ENCODE measurements at regions not wholly inside any gene's neighbourhood (a gene's known extent, or its start where the extent isn't known, plus 50 kb on each side); places are given as distances from the start of the nearest gene placed in this dataset.

DNA sequence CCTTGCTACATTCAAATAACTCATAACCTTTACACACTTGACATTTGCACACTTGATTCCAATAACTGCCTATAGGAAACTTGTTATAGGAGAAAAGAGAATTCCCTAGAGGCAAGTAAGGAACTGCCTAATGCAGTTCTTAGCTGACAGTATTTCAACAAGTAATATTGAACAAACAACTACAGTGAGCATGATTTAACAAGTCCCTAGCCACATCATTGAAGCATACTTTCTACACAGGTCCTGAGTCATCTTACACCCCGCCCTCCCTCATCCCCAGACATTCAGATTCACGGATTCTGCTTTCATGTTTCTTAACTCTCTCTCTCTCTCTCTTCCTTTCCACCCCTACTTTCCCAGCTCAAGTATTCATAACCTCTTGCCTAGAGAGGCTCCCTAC is 153.5 kb downstream of the LSM5 start:
- no peaks in the 10 kb centered on the region for H3K4me1 ChIP-seq (ENCODE audit: insufficient read depth, low read length)
- H3K27ac ChIP-seq (ENCODE audit: low read length), result no peak overlapping the region
- no peaks in the 10 kb centered on the region; the same call in 1 of the 2 replicates for H3K9me3 ChIP-seq (ENCODE audit: insufficient read depth, low read depth, low read length)
- H3K36me3 ChIP-seq (ENCODE audit: insufficient read depth, low read depth, low read length), result no peaks in the 10 kb centered on the region
- no peak overlapping the region for H3K4me3 ChIP-seq (ENCODE audit: low read length)
- H3K9ac ChIP-seq (ENCODE audit: low read depth, low read length), result no peak overlapping the region
- no peaks in the 10 kb centered on the region for H3K27me3 ChIP-seq (ENCODE audit: insufficient read depth, low read length)

DNA sequence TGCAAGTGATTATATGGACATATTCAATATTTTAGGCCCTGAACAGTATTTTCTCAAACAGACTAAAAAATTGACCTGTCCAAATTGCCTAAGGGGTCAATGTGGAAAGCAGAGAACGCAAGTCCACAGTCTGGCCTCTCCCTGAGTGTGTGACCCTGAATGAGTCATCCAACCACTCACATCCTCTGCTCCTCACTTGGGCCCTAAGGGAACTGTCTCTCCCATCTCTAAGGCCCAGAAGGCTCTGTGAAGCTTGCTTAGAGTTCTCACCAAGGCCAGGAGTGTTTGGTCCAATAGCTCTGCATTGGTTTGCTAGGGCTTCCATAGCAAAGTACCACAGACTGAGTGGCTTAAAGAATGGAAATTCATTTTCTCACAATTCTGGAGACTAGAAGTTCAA is 155.1 kb downstream of the LSM5 start:
- Histone ChIP-seq H3K27me3 (ENCODE audit: insufficient read depth, low read length) (no peaks in the 10 kb centered on the region), H3K4me1 (ENCODE audit: insufficient read depth, low read length) (no peaks in the 10 kb centered on the region), H3K36me3 (ENCODE audit: insufficient read depth, low read depth, low read length) (no peaks in the 10 kb centered on the region), H3K9me3 (ENCODE audit: insufficient read depth, low read depth, low read length) (no peaks in the 10 kb centered on the region; the same call in 1 of the 2 replicates), H3K9ac (ENCODE audit: low read depth, low read length) (no peak overlapping the region), H3K4me3 (ENCODE audit: low read length) (no peak overlapping the region), H3K27ac (ENCODE audit: low read length) (no peak overlapping the region)

DNA sequence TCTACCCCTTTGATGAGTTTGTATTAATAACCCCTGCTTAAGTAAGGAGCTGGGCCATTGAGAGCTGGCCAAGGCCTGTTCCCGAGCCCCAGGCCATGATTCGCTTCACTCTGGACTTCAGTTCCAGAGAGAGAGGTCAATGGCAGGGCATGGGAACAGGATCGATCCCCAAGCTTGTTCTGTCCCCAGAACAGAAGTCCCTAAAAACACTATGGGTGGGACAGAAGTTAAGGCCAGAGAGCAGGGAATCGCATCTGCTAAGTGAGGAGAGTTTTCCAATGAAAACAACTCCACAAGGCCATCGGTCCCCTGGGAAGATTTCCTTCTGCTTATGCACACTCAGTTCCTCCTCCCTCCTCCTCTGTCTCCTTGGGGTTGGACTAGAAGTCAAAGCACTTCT is 159.6 kb downstream of the LSM5 start:
- Histone ChIP-seq H3K4me1 (ENCODE audit: insufficient read depth, low read length) (no peaks in the 10 kb centered on the region), H3K9me3 (ENCODE audit: insufficient read depth, low read depth, low read length) (no peaks in the 10 kb centered on the region; the same call in 1 of the 2 replicates), H3K4me3 (ENCODE audit: low read length) (no peak overlapping the region), H3K36me3 (ENCODE audit: insufficient read depth, low read depth, low read length) (no peaks in the 10 kb centered on the region), H3K9ac (ENCODE audit: low read depth, low read length) (no peak overlapping the region), H3K27ac (ENCODE audit: low read length) (no peak overlapping the region), H3K27me3 (ENCODE audit: insufficient read depth, low read length) (no peaks in the 10 kb centered on the region; the same call in 1 of the 2 replicates)

DNA sequence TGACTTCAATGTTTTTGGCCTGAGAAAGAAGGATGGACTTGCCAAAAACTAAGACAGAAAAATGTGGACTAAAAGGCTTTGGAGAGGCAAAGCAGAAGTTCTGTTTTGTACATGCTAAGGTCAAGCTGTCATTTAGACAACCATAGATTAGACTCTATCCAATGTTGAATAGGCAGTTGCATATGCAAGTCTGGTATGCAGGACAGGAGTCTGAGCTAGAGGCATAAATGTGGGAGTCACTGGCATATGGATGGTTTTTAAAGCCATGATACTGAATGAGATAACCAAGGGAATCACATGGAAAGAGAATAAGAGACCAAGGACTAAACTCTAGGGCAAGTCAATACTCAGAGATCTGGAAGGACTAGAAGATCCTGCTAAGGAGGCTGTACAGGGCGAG is 164.1 kb downstream of the LSM5 start:
- H3K27me3 ChIP-seq (ENCODE audit: insufficient read depth, low read length), result no peaks in the 10 kb centered on the region; the same call in 1 of the 2 replicates

DNA sequence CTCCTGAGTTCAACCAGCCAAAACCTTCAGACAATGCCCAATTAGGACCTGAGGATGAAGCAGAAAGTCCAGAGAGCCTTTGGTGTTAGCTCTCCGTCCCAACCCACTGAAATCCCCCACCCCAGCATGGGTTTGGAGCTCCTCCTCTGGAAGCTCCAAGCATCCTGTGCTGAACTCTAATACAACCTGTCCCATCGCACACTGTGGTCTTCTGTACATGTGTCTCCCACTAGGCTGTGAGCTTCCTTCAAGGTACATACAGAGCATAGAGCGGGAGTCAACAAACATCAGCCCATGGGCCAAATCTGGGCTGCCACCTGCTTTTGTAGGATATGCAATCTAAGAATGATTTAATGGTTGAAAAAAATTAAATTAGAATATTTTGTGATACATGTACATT is 166.5 kb downstream of the LSM5 start:
- no peak overlapping the region for H3K27ac ChIP-seq (ENCODE audit: low read length)
- H3K4me1 ChIP-seq (ENCODE audit: insufficient read depth, low read length), result no peaks in the 10 kb centered on the region
- H3K27me3 ChIP-seq (ENCODE audit: insufficient read depth, low read length), result no peaks in the 10 kb centered on the region; the same call in 1 of the 2 replicates
- no peaks in the 10 kb centered on the region for H3K9me3 ChIP-seq (ENCODE audit: insufficient read depth, low read depth, low read length)
- no peak overlapping the region for H3K4me3 ChIP-seq (ENCODE audit: low read length)
- H3K9ac ChIP-seq (ENCODE audit: low read depth, low read length), result no peak overlapping the region
- H3K36me3 ChIP-seq (ENCODE audit: insufficient read depth, low read depth, low read length), result no peaks in the 10 kb centered on the region

More for the DNA sequence above, 164.1 kb downstream of the LSM5 start:
- H3K9me3 ChIP-seq (ENCODE audit: insufficient read depth, low read depth, low read length), result no peaks in the 10 kb centered on the region
- H3K4me3 ChIP-seq (ENCODE audit: low read length), result no peak overlapping the region
- no peak overlapping the region for H3K27ac ChIP-seq (ENCODE audit: low read length)
- H3K36me3 ChIP-seq (ENCODE audit: insufficient read depth, low read depth, low read length), result no peaks in the 10 kb centered on the region
- no peak overlapping the region for H3K9ac ChIP-seq (ENCODE audit: low read depth, low read length)
- no peaks in the 10 kb centered on the region for H3K4me1 ChIP-seq (ENCODE audit: insufficient read depth, low read length)

DNA sequence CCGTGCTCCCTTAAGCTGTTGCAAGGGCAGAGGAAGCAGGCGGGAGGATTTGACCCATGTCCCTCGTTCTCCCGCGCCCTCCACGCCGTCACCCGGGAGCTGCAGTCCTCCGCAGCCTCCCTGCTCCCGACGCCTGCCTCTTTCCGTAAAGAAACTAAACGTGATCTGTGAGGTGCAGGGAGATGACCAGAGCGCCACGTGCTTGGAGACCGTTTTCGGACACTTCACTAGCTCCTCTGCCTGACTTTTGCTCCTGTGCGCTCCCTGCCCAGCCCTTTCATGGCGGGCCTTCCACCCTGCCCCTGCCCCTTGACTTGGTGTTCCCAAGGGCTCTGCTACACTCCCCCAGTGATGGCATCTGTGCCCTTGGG is 171.2 kb downstream of the LSM5 start:
- Histone ChIP-seq H3K27me3 (ENCODE audit: insufficient read depth, low read length) (no peaks in the 10 kb centered on the region), H3K27ac (ENCODE audit: low read length) (no peak overlapping the region), H3K9ac (ENCODE audit: low read depth, low read length) (no peak overlapping the region), H3K4me3 (ENCODE audit: low read length) (no peak overlapping the region), H3K36me3 (ENCODE audit: insufficient read depth, low read depth, low read length) (no peaks in the 10 kb centered on the region), H3K9me3 (ENCODE audit: insufficient read depth, low read depth, low read length) (no peaks in the 10 kb centered on the region), H3K4me1 (ENCODE audit: insufficient read depth, low read length) (no peaks in the 10 kb centered on the region)

DNA sequence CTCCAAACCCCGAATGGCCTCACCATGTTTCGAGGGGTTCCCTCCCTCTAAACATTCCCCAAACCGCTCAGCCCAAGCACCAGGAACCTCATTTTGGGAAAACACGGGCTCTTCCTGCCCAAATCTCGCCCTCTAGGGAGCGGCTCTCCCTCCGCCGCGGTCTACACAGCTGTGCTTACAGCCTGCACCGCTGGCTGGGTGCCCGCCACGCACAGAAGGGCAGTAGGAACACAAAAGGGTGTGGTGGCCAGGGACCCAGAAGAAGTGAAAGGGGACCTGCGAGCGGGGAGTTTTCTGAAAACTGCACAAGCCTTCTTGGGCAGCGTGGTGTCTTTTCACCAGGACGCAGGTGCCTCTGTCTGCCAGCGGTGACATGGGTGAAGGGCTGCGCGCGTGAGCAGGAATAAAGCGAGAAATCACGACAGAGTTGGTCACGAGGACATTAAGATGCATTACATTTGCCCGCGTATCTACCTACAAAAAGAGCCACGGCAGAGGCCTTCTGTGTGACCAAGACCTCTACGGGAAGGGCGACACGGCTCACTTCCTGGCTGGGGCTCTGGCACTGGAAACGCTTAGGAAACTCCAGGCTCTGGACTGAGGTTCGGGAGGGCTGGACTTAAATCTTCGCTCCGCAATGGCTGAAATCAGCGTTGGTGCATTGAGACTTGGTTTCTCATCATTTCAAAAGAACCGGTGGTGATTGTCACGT is 171.7 kb downstream of the LSM5 start:
- Histone ChIP-seq H3K9ac (ENCODE audit: low read depth, low read length) (no peak overlapping the region), H3K9me3 (ENCODE audit: insufficient read depth, low read depth, low read length) (no peaks in the 10 kb centered on the region), H3K36me3 (ENCODE audit: insufficient read depth, low read depth, low read length) (no peaks in the 10 kb centered on the region), H3K4me3 (ENCODE audit: low read length) (no peak overlapping the region), H3K27ac (ENCODE audit: low read length) (no peak overlapping the region), H3K4me1 (ENCODE audit: insufficient read depth, low read length) (no peaks in the 10 kb centered on the region), H3K27me3 (ENCODE audit: insufficient read depth, low read length) (no peaks in the 10 kb centered on the region)

DNA sequence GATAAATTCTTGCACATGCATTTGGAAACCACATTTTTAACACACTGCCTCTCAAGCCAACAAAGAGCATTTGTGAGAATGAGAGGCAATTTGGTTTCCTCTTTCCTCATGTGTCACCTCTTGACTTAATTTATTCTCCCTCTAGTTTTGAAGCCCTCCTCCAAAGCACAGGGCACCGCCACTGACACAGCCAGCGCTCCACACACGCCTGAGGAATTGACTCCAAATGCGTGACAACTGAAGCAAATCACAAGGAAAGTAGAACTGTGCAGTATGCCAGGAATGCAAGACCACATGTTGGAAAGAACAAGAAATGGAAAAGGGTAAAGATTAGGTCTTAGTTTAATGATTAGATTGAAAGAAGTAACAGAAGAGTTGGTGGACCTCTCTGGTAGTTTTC is 173.3 kb downstream of the LSM5 start:
- Histone ChIP-seq H3K9ac (ENCODE audit: low read depth, low read length) (no peak overlapping the region), H3K36me3 (ENCODE audit: insufficient read depth, low read depth, low read length) (no peaks in the 10 kb centered on the region), H3K27me3 (ENCODE audit: insufficient read depth, low read length) (no peaks in the 10 kb centered on the region), H3K4me1 (ENCODE audit: insufficient read depth, low read length) (no peaks in the 10 kb centered on the region), H3K27ac (ENCODE audit: low read length) (no peak overlapping the region), H3K4me3 (ENCODE audit: low read length) (no peak overlapping the region), H3K9me3 (ENCODE audit: insufficient read depth, low read depth, low read length) (no peaks in the 10 kb centered on the region)

DNA sequence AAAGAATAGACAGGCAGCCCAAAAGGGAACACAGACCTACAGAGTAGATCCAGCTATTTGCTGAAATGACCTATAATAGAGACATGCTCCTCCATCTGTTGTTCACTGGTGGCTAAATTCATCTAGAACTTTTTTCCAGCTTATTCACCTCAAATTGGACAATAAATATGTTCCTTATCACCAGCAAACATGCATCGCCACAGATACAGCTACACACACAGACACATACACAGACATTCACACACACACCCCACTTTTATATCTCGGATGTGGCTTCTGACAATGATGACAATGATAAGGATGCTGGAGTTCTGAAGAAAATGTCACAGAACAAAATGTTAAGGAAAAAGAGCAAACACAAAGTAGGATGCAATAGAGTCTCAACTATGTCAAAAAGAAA is 175.4 kb downstream of the LSM5 start:
- H3K4me1 ChIP-seq (ENCODE audit: insufficient read depth, low read length), result no peaks in the 10 kb centered on the region
- H3K36me3 ChIP-seq (ENCODE audit: insufficient read depth, low read depth, low read length), result no peaks in the 10 kb centered on the region
- H3K9ac ChIP-seq (ENCODE audit: low read depth, low read length), result no peak overlapping the region
- no peak overlapping the region for H3K4me3 ChIP-seq (ENCODE audit: low read length)
- no peaks in the 10 kb centered on the region for H3K9me3 ChIP-seq (ENCODE audit: insufficient read depth, low read depth, low read length)
- no peak overlapping the region for H3K27ac ChIP-seq (ENCODE audit: low read length)
- no peaks in the 10 kb centered on the region for H3K27me3 ChIP-seq (ENCODE audit: insufficient read depth, low read length)

DNA sequence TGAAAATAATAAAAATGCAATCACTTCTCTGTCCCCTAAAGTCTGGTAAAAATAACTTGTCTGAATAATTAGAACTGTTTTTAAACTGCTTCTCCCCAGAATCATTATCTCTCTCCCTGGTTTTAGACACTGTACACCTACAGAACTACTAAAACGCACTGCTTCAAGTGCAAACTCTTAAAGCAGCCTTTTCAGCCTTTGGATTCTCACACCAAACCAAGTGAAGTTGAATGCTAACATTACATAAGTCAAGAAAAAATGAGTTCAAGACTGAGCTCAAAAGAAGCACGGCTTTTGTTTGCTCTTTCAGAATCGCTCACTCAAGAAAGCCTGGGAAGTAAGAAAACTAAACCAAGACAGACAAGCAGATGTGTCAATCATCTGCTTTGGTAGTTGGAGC is 188.8 kb downstream of the LSM5 start:
- Histone ChIP-seq H3K9me3 (ENCODE audit: insufficient read depth, low read depth, low read length) (0 out of 2 replicates have a peak, but pooled peaks cover 5% of the 10 kb centered on the region), H3K4me3 (ENCODE audit: low read length) (no peak overlapping the region), H3K36me3 (ENCODE audit: insufficient read depth, low read depth, low read length) (no peaks in the 10 kb centered on the region), H3K4me1 (ENCODE audit: insufficient read depth, low read length) (no peaks in the 10 kb centered on the region), H3K9ac (ENCODE audit: low read depth, low read length) (no peak overlapping the region), H3K27me3 (ENCODE audit: insufficient read depth, low read length) (peaks cover 50% of the 10 kb centered on the region), H3K27ac (ENCODE audit: low read length) (no peak overlapping the region)

DNA sequence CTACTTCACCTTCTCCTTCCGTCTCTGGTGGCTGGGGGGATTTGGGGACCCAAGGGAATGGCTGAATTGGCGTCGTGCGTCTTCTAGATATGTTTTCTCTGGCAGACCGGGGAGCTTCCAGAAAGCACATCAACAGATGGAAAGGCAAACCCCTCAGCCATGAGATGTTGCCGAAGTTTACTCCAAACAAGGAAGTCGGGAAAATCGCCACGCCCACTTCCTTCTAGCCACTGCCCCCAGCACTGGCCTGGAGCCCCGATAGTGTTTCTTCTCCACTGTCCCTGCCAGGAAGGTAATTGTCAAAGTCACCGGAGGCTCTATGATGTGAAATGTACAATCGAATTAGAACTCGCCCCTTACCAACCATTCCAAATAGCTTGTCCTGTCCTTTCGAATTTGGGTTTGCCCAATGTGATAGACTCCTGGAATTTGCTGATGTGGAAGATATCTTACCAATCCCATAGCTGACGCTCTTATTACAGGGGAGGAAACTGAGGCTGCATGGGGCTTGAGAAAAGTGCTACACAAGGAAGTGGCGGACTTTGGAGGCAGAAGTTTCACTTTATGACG is 191.0 kb downstream of the LSM5 start:
- Histone ChIP-seq H3K4me3 (ENCODE audit: low read length) (peak overlapping the region; percentile 64), H3K36me3 (ENCODE audit: insufficient read depth, low read depth, low read length) (no peaks in the 10 kb centered on the region), H3K27me3 (ENCODE audit: insufficient read depth, low read length) (peaks cover 55% of the 10 kb centered on the region), H3K9ac (ENCODE audit: low read depth, low read length) (no peak overlapping the region), H3K9me3 (ENCODE audit: insufficient read depth, low read depth, low read length) (no peaks in the 10 kb centered on the region), H3K27ac (ENCODE audit: low read length) (no peak overlapping the region), H3K4me1 (ENCODE audit: insufficient read depth, low read length) (0 out of 2 replicates have a peak, but pooled peaks cover 9% of the 10 kb centered on the region)

DNA sequence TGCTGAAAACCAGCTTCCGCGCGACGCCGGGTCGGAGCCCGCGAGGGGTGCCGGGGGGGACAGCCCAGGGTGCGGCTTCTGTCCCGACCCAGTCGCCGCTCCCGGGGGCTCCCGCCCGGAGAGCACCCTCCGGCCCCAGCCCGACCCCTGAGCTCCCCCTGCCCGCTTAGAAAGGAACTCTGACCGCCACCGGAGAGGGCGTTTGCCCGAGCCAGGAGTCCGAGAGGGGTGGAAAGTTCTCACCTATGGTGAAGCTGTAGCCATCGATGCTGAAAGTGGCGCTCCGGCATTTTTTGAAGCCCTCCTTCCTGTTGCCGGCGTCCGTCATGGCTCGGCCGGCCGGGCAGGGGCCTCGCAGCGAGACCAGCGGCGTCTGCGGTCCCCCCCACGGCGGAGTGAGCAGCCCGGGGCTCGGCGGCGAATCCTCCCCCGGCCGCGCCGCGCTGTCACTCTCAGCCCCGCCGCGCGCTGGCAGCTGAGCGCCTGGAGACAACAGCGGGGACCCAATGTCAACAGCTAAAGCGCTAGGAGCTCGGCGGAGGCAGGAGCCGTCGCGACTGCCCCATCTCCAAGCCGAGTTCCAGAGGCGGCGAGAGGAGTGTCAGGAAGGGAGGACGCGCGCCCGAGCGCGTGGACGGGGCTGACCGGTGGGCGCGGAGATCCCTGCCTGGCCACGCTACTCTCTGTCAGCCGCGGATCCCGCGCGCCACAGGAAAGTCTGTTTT is 191.6 kb downstream of the LSM5 start:
- H3K4me3 ChIP-seq (ENCODE audit: low read length), result peak overlapping the region; percentile 64
- no peak overlapping the region for H3K9ac ChIP-seq (ENCODE audit: low read depth, low read length)
- no peaks in the 10 kb centered on the region for H3K36me3 ChIP-seq (ENCODE audit: insufficient read depth, low read depth, low read length)
- H3K9me3 ChIP-seq (ENCODE audit: insufficient read depth, low read depth, low read length), result no peaks in the 10 kb centered on the region
- H3K4me1 ChIP-seq (ENCODE audit: insufficient read depth, low read length), result peaks cover 11% of the 10 kb centered on the region; the same call in 1 of the 2 replicates
- H3K27me3 ChIP-seq (ENCODE audit: insufficient read depth, low read length), result peaks cover 55% of the 10 kb centered on the region
- H3K27ac ChIP-seq (ENCODE audit: low read length), result no peak overlapping the region

Measured in iPS-20b (cell line).